HG03066 (cell line): ENCODE measurements at regions not wholly inside any gene's neighbourhood (a gene's known extent, or its start where the extent isn't known, plus 50 kb on each side); places are given as distances from the start of the nearest gene placed in this dataset.
"Not testable (repeated sequence)": the region's sequence is repeated elsewhere in the genome, so short reads cannot be mapped to it uniquely, and the experiment has no call there.

ENCODE experiments used
- ATAC-seq: cut with Tn5 transposase; IDR thresholded peaks from one replicate; pipeline ENCODE4 v1.9.1; 2021; ENCODE audit warnings: low read depth; ENCODE audit not compliant: unreplicated experiment

- no peak for ATAC-seq
Observed at GRCh38 chr6:167227984-167228383, 63.1 kb upstream of the UNC93A start.

DNA sequence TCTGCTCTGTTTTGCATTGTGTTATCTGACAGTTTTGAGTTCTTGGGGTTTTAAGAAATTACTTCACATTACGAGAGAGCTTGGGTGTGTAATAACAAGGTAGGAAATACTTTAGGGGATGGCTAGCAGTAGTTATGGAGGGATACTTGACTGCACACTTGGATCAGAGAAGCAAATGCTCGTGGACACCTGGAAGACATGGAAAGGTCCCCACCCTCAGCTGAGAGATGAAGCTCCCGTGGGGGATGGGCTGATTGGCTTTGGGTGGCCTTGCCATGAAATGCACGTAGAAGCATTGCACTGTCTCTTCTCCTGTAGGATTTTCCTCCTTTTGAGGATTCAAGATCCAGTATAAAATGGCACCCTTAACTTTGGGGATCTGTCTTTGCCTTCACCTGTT lies 61.5 kb upstream of the UNC93A start:
- no peak for ATAC-seq

- ATAC-seq, result no peak
Observed at GRCh38 chr6:167230288-167230687, 60.8 kb upstream of the UNC93A start.

DNA sequence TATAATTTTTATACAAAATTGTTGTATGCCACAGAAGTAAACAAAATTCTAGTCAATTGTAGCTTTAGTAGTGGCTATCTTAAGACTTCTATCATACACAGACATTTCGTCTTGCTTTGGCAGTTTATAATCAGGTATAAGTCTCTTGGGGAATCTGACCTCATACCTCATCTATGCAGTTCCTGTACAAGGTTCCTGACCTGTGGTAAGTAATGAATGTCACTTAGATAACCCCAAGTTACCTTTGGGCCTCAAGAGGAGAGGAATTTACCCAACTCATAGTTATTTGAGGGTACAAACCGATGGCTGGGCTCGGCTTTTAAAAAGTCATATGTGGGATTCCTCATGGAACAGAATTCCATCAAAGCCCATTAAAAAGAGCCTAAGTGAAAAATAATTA lies 58.8 kb upstream of the UNC93A start:
- ATAC-seq, result no peak

DNA sequence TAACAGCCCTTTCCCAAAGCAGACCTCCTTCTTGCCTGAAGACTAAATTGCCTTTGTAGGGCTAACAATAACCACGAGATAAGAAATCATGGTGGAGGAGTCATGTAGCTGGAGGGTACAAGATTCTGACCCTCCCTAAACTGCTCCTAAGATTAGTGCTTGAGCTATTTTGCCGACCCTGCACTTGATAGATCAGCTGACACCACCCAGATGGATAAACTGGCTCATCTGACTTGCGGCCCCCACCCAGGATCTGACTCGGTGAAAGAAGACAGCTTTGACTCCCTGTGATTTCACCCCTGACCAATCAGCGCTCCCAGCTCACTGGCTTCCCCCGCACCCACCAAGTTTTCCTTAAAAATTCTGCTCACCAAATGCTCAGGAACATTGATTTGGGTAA lies 57.6 kb upstream of the UNC93A start:
- ATAC-seq, result no peak

DNA sequence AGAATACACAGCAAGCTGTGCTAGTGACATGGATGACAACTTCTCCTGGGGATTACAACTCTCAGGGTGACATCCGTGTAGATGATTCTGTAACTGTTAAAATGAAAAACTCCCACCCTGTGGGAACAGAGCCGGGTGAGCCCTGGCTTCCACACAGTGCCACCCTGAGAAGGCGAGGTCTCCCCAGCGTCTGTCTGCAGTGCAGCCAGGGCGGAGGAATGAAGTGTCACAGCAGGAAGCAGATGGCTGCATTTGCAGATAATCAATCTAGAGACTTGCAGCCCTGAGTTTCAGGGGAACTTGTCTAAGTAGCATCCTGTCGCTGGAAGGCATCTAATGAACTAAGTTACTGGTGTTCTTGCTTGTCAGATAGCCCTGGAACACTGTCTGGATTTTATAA lies 56.5 kb upstream of the UNC93A start:
- ATAC-seq, result not testable (repeated sequence)

DNA sequence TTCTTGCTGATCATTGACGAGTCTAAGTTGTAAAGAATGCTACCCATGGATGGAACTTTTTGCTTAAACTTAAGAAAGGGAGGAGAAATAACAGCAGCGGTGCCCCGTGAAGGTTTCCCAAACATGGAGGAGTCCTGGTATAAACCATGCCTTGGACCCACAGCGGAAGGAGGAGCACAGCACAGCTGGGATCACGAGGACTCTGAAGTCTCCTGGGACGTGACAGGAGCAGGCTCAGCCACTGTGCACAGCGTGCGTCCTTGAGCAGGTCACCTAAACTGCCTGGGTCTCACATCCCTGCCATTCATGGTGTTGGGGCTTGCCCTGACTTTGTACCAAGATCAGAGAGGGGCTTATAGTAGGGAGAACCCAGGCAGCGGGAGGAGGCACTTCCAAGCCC lies 56.1 kb upstream of the UNC93A start:
- no peak for ATAC-seq

DNA sequence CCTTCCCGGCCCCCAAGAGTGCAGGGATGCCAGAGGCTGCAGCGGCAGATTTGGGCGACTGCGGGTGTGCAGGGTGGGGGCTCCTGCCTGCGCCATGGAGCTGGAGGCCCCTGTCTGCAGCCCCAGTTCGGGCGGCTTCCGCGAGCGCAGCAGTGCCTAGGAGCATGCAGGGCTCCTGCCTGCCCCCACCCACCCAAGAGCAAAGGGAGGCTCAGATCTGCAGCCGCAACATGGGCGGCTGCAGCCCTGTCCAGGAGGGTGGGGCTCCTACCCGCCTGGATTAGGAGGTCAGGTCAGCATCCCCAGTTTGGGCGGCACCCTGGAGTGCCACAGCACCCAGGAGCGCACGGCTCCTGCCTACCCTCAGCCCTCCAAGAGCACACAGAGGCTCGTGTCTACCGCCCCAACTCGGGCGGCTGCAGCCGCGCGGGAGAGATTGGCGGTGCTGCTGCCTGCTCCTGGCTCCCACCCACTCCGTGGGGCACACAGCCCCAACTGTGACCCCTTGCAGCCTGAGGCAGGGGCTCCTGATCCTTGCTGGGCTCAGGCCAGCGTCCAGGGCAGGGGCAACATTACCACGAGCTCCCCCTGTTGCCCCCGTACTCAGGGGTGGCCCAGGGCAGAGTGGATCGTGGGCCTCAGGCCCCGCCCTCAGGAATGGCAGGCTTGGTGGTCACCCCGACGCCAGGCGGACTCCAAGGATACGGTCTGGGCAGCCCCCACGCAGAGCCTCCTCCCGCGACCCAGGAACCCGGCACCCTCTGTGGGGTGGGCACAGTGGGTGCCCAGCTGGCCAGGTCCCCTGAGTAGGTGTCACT lies 55.5 kb upstream of the UNC93A start:
- no peak for ATAC-seq

GRCh38 chr6:167236239-167236571 lies 54.9 kb upstream of the UNC93A start:
- ATAC-seq, result no peak

DNA sequence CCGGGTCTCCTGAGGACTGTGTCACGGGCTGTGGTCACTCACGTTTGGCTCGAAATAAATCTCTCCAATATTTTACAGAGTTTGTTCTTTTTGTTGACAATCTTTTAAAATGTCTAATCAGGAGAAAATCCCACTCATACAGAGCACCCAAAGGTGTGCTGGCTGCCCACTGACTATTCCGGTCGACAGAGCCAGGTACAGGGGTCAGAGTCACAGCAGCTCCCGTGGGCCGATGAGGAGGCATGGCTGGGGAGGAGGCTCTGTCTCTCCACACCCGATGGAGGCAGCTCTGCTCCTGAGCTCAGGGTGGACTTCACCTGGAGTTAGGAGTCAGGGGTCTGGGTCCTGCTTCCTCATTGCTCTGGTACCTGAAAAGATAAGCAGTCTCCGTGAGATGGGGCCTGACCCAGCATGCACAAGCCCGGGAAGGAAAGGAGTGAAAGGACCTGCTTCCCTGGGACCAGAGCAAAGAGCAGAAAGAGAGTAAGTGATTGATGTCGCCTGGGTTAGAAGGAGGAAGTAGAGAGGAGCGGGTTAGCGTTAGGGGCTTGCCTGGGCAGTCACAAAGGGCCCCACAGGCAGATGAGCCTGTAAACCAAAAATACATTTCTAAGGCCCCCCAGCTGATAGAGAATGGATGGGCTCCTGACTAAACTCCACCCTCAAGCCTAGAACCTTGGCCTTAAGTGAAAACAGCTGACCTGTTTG lies 53.5 kb upstream of the UNC93A start:
- ATAC-seq, result no peak

- no peak for ATAC-seq
Observed at GRCh38 chr6:167238146-167238693, 52.9 kb upstream of the UNC93A start.

DNA sequence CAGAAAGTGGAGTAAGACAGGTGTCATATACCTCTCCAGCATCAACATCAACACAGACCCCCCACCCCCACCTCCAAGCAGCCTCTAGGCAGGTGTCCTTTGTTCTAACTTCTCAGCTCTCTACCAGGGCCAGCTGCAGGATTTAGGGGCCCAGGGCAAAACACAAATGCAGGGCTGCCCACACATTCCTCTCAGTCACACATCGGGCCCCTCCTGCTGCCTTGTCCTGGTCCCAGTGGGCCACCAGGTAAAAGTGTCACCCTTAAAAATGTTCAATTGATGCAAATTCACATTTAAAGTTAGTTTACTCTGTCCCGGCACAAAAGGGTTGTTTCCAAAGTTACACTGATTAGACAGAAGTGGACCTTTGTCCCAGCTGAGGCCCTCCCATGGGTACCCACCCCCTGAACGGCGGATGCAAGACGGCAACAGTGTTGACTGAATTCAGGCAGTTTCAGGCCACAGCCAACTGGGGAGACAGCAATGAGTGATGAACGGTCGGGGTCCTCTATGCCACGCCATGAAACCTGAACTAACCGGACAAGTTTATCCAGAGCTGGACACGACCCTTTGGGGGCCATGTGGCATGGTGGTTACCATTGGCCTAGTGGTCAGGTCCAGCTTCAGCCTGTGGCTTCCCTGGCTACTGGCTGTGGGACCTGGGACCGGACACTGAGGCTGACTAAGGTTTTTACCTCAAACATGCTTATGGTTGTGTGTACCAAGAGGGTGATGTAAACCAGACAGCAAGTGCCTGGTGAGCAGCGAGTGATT lies 52.2 kb upstream of the UNC93A start:
- no peak for ATAC-seq

DNA sequence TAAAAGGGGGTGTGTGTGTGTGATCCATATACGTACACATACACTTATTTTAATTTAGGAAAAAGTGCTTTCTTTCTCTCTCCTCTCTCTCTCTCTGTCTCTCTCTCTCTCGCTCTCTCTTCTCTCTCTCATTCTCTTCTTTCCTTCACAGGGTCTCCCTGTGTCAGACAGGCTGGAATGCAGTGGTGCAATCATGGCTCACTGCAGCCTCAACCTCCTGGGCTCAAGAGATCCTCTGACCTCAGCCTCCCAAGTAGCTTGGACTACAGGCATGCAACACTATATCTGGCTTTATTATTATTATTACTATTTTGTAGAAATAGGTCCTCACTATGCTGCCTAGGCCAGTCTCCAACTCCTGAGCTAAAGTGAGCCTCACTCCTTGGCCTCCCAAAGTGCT lies 51.6 kb upstream of the UNC93A start:
- ATAC-seq, result not testable (repeated sequence)

DNA sequence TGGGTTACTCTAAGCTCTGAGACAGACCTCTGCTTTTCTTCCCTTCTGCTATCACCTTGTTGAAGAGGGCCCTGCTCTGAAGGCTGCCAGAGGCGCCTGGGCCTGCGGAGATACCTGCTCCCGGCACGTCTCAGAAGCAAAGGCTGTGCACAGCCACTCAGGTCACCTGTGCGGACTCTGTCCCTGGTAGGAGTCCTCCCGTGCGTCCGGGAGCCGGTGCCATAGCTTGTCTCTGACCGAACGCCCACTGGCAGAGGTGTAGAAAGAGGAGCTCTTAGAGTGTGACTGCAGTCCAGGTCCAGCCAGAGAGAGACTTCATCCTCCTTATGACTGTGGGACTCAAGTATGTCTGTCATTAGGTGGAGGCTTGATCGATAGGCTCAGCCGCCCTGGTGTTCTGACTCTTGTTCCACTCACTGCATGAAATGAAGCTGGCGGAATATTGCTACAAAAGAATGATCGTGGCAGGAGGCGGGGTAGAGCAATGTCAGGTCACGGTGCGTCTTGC lies 51.0 kb upstream of the UNC93A start:
- ATAC-seq, result no peak
